ENCODE measurements at regions not wholly inside any gene's neighbourhood (a gene's known extent, or its start where the extent isn't known, plus 50 kb on each side); places are given as distances from the start of the nearest gene placed in this dataset.

DNA sequence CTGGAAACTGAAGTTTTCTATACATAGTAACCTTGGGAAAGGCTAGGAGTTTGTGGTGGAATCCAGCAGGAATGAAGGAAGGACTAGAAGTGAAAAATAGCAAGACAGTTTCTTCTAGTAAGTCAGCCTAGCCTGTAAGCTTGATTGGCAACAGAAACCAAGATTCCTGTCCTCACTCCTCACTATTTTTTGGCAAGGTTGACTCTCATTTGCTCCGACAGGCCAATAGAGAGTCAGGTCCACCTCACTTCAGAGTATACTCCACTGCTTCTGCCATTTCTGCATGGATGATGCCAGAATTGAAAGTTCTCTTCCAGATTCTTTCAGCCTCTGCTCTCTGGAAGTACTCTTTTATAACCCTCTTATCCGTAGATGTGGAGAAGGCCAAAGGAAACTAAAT is 352.4 kb downstream of the ZNF516 start:
- TF ChIP-seq, protein P1, sequence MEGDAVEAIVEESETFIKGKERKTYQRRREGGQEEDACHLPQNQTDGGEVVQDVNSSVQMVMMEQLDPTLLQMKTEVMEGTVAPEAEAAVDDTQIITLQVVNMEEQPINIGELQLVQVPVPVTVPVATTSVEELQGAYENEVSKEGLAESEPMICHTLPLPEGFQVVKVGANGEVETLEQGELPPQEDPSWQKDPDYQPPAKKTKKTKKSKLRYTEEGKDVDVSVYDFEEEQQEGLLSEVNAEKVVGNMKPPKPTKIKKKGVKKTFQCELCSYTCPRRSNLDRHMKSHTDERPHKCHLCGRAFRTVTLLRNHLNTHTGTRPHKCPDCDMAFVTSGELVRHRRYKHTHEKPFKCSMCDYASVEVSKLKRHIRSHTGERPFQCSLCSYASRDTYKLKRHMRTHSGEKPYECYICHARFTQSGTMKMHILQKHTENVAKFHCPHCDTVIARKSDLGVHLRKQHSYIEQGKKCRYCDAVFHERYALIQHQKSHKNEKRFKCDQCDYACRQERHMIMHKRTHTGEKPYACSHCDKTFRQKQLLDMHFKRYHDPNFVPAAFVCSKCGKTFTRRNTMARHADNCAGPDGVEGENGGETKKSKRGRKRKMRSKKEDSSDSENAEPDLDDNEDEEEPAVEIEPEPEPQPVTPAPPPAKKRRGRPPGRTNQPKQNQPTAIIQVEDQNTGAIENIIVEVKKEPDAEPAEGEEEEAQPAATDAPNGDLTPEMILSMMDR (IDR thresholded peaks at IDR 0.05; ENCODE audit: insufficient read depth, low read length, poor library complexity, severe bottlenecking), result no peak
- Histone ChIP-seq H3K4me3 (replicated peaks; ENCODE audit: low read depth, low read length) (no peak overlapping the region), H3K36me3 (ENCODE audit: control insufficient read depth, insufficient read depth, low read length) (no peaks in the 10 kb centered on the region), H3K27me3 (replicated peaks; ENCODE audit: control insufficient read depth, insufficient read depth, low read length) (no peaks in the 10 kb centered on the region; the same call in 1 of the 2 replicates)
- no peak for DNase-seq (ENCODE audit: extremely low read depth, insufficient read length)

DNA sequence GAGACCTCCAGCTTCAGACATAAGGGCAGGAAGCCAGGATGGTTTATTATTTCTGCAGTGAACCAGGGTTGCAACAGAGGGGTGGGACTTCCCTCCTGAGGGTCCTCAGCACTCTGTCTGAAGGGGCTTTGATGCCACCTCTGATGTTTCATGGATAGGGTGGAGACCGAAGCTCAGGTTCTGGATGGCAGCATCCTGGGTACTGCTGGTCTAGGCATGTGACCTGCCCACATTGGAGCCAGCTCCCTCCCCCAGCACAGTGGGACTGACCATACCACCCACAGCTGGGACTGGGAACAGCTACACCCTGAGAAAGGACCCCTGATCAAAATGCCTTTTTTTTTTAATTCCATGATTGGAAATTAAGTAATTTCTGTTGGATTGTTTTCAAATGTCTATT is 355.2 kb downstream of the ZNF516 start:
- Histone ChIP-seq H3K4me3 (replicated peaks; ENCODE audit: low read depth, low read length) (no peak overlapping the region), H3K27me3 (replicated peaks; ENCODE audit: control insufficient read depth, insufficient read depth, low read length) (no peaks in the 10 kb centered on the region), H3K36me3 (ENCODE audit: control insufficient read depth, insufficient read depth, low read length) (no peaks in the 10 kb centered on the region)
- TF ChIP-seq, protein P1 (IDR thresholded peaks at IDR 0.05; ENCODE audit: insufficient read depth, low read length, poor library complexity, severe bottlenecking), result no peak
- no peak for DNase-seq (ENCODE audit: extremely low read depth, insufficient read length)

DNA sequence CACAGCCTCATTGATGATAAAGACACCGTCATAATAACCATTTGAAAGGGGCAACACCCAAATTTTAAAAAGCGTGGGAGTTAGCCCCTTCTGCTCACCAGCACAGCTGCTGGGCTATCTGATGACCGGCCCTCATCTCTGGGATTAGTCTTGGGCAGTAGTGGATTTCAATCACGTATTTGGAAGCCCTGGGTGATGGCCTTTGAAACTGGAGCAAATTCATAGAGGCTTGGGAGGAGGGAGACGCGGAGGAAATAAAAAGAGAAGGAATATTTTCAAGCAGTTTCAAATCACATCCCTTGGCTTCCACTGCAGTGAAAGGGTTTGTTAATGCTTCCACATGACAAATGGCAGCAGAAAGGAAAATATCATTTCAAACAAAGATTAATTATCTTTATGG is 357.8 kb downstream of the ZNF516 start:
- Histone ChIP-seq H3K27me3 (replicated peaks; ENCODE audit: control insufficient read depth, insufficient read depth, low read length) (no peaks in the 10 kb centered on the region), H3K36me3 (ENCODE audit: control insufficient read depth, insufficient read depth, low read length) (no peaks in the 10 kb centered on the region), H3K4me3 (replicated peaks; ENCODE audit: low read depth, low read length) (no peak overlapping the region)
- TF ChIP-seq, protein P1 (IDR thresholded peaks at IDR 0.05; ENCODE audit: insufficient read depth, low read length, poor library complexity, severe bottlenecking), result no peak
- DNase-seq (ENCODE audit: extremely low read depth, insufficient read length), result no peak

DNA sequence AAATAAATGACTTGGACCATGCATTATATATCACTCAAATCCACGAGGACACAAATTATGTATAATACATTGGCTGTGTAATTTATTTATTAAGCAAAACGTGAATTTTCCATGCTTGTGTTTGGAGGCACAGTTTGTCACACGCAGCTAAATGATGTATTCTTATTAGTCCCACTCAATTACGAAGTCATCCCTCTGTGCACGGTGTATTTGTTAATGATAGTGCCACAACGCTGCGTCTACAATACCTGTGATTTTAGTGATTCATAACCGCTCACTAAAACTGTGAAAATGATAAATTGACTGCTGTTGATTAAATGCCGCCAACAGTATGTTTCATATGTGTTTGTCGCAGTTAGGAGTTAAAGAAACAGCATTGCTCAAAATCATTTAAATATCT is 358.3 kb downstream of the ZNF516 start:
- DNase-seq (ENCODE audit: extremely low read depth, insufficient read length), result no peak
- TF ChIP-seq, protein P1 (IDR thresholded peaks at IDR 0.05; ENCODE audit: insufficient read depth, low read length, poor library complexity, severe bottlenecking), result no peak
- Histone ChIP-seq H3K27me3 (replicated peaks; ENCODE audit: control insufficient read depth, insufficient read depth, low read length) (no peaks in the 10 kb centered on the region), H3K36me3 (ENCODE audit: control insufficient read depth, insufficient read depth, low read length) (no peaks in the 10 kb centered on the region), H3K4me3 (replicated peaks; ENCODE audit: low read depth, low read length) (no peak overlapping the region)

DNA sequence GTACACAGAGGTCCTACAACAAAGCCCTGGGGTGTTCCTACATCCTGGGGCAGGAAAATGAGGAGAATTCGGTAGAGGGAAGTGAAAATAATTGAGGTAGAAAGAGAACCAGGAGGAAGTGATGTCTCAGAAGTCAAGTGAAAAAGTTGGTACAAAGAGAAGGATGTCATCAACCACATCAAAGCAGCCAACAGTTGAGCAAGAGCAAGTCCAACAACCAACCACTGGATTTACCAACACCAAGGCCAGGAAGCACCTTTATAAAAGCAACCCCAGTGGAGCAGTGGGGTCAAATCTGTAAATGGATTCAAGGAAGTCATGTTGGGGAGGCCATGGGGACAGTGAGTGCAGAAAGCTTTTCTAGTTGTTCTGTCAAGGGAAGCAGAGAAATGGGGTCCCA is 360.4 kb downstream of the ZNF516 start:
- Histone ChIP-seq H3K36me3 (ENCODE audit: control insufficient read depth, insufficient read depth, low read length) (no peaks in the 10 kb centered on the region), H3K27me3 (replicated peaks; ENCODE audit: control insufficient read depth, insufficient read depth, low read length) (no peaks in the 10 kb centered on the region), H3K4me3 (replicated peaks; ENCODE audit: low read depth, low read length) (no peak overlapping the region)
- TF ChIP-seq, protein P1 (IDR thresholded peaks at IDR 0.05; ENCODE audit: insufficient read depth, low read length, poor library complexity, severe bottlenecking), result no peak
- DNase-seq (ENCODE audit: extremely low read depth, insufficient read length), result no peak

DNA sequence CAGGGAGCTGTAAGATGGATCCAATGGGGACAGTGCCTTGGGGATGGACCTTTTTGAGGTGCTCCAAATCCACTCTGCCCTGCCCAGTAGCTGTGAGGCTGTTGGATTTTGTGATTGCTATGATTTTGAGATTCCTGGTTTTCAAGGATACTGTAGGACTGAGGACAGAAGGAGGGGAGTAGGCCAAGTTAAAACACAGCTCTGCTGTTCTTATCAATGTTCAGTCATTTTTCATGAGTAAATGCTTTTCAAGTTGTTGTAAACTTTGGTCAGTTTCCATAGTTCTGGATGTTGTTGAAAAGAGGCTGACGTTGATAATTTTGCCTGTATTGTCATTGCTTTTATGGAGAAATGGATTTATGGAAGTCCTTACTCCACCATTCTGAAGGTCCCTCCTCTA is 361.2 kb downstream of the ZNF516 start:
- no peaks in the 10 kb centered on the region for H3K36me3 ChIP-seq (ENCODE audit: control insufficient read depth, insufficient read depth, low read length)
- H3K27me3 ChIP-seq (replicated peaks; ENCODE audit: control insufficient read depth, insufficient read depth, low read length), result no peaks in the 10 kb centered on the region
- TF ChIP-seq, protein P1 (IDR thresholded peaks at IDR 0.05; ENCODE audit: insufficient read depth, low read length, poor library complexity, severe bottlenecking), result no peak
- DNase-seq (ENCODE audit: extremely low read depth, insufficient read length), result no peak
- H3K4me3 ChIP-seq (replicated peaks; ENCODE audit: low read depth, low read length), result no peak overlapping the region
